CD4-positive, alpha-beta T cell treated with Interleukin-15 for 1 hour (primary cell): ENCODE measurements at regions not wholly inside any gene's neighbourhood (a gene's known extent, or its start where the extent isn't known, plus 50 kb on each side); places are given as distances from the start of the nearest gene placed in this dataset.

Experiments
- DNase-seq: peaks from one replicate; pipeline ENCODE4 v3.0.0-alpha.2; 2020

DNA sequence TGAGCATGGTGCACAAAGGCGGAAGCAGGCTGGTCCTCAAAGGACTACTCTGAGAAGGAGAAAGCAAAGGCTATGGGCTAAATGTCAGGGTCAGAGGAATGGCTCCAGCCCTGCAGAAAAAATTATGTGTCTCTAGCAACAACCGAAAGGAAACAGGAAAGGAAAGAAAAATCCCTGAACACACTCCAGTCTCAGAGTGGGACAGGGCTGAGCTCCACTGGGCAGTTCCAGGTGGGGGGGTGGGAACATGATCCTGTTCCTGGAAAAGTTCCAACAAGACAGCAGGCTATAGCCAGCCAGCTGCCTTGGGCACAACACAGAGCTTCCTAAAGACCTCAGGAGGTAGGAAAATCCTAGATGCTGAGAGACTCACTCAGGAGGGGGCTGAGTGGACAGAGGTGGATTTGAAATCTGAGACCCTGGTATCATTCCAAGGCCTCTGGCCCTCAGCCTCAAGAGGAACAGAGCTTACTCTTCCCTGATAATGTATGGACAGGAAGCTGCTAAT, 1088.2 kb downstream of the TBC1D22A start:
- DNase-seq, result no peak

- DNase-seq, result no peak
These were observed 1087.1 kb downstream of the TBC1D22A start for GRCh38 chr22:47849576-47849975.

DNA sequence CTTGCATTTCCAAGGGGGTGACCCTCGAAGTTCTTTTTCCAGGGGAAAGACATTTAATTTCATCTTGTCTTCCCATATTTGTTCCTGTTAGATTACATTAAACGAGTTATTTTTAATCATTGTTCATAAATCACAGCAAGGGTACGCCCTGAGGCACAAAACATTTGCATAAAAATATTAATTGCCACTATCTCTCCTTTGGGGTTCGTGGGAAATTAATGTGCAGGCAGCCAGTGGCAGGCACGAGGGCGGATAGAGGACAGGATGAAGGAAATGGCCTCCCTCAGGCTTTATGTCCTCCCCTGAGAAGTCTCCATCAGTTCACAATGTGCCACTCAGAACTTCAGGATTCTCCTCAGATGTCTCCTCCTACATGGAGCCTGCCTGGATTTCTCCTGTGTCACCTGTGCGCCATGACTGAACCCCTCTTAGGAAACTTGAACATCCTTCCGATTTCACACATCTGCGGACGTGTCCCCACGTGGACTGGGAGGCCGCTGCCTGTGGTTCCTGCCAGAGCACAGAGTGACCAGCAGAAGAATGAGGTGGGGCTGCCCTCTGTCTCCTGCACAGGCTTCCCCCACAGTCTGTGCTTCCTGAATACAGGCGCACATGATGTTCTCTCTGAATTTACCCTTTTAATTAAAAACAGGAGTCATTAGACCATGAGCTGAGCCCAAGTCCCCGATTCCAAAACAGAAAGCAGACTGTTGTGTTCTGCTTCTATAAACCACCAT, 1085.9 kb downstream of the TBC1D22A start:
- DNase-seq, result no peak

GRCh38 chr22:47847131-47847890, 1084.9 kb downstream of the TBC1D22A start:
- DNase-seq, result no peak

GRCh38 chr22:47846206-47846605, 1083.8 kb downstream of the TBC1D22A start:
- DNase-seq, result no peak

- no peak for DNase-seq
These were observed 1079.7 kb downstream of the TBC1D22A start for GRCh38 chr22:47842119-47842518.

GRCh38 chr22:47841156-47841555, 1078.7 kb downstream of the TBC1D22A start:
- DNase-seq, result no peak

- DNase-seq, result no peak
These were observed 1077.3 kb downstream of the TBC1D22A start for GRCh38 chr22:47839595-47840227.

GRCh38 chr22:47837703-47838102, 1075.3 kb downstream of the TBC1D22A start:
- no peak for DNase-seq

GRCh38 chr22:47836957-47837356, 1074.5 kb downstream of the TBC1D22A start:
- DNase-seq, result no peak

- no peak for DNase-seq
These were observed 1073.3 kb downstream of the TBC1D22A start for GRCh38 chr22:47835726-47836125.

DNA sequence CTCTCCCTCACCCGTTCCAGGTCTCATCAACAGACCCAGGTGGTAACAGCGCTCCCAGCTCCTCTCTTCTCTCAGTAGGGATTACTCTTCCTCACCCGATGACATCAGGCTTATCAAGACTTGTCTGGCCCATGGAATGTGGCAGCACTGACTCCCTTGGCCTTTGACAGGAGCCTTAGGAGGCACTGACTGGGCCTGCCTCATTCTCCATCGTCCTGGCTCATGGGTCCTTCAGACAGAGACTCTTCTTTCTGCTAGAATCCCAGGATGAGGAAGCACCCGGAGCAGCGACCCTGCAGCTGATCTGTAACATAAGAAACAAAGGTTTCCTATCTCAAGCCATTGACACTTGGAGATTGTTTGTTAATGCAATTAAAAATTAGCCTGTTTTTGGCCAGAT, 1063.6 kb downstream of the TBC1D22A start:
- DNase-seq, result no peak

GRCh38 chr22:47822422-47822821, 1060.0 kb downstream of the TBC1D22A start:
- no peak for DNase-seq

GRCh38 chr22:47818496-47818895, 1056.0 kb downstream of the TBC1D22A start:
- DNase-seq, result no peak

DNA sequence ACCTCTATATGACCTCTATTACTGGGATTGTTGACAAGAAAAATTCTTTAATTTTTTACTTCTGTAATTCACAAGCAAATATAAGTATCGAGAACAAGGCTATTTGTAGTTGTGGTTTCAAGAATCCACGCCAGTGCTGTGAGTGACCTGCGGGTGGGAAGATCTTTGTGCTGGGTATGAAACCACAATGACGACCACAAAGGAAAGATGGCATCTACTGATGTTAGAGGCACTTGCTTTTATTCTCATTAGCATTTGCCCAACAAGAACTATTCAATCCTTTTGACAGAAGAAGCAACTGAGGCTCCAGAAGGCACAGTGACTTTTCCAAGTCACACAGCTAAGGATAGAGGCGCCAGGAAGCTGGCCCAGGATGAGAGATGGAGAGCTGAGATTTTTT, 1054.9 kb downstream of the TBC1D22A start:
- no peak for DNase-seq

- DNase-seq, result no peak
These were observed 1054.4 kb downstream of the TBC1D22A start for GRCh38 chr22:47816863-47817210.

DNA sequence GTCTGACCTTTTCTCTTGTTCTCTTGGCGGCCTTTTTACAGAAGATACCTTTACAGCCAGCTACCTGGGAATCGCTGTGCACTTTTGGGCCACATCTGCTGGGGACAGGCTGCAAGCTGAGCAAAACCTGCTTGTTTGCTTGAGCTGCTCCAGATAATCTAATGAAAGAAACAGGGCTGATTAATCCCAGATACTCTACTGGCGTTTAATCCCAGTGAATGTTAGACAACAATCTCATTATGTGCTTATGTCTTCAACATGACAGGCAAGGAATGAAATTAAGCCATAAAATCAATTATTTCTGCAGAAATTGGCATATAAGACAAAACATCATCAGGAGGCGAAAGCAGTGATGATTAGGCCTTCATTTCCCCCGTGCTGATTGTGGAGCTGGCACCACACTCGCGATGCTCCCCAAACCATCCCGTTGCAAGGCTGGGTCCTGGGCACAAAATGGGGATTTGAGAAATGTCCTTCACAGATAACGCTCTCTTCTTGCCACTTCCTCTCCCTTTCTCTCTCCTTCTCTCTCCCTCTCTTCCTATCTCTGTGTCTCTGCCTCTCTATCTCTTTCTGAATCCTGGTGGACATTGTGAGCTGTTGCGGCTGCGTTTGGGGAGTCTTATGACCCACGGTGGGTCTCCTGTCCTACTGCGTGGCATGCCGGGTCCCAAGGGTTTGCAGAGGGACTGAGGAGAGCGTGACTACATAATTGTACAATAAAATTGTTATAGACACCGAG, 1053.8 kb downstream of the TBC1D22A start:
- DNase-seq, result no peak

- DNase-seq, result no peak
These were observed 1052.0 kb downstream of the TBC1D22A start for GRCh38 chr22:47814474-47814873.

DNA sequence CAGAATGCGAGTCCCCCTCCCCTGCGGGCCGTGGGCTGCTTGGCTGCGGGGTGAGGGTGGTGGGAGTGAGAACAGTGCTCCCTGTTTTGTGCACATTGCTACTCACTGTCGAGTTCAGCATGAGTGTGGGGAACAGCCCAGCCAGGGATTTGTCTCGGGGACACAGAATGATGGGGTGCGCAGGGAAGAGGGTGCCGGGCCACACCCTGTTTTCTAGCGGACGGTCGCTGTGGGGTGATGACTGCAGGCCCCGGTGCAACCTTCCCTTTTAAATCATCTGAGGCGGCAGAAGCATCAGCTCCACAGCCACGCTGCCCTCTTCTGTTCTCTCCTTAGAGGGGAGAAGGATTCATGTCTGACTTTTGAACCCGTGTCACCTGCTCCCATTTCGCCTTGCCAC, 1051.2 kb downstream of the TBC1D22A start:
- DNase-seq, result no peak

- DNase-seq, result no peak
These were observed 1049.5 kb downstream of the TBC1D22A start for GRCh38 chr22:47811971-47812370.

- DNase-seq, result no peak
These were observed 1048.4 kb downstream of the TBC1D22A start for GRCh38 chr22:47810505-47811500.
